Naive thymus-derived CD4-positive, alpha-beta T cell (primary cell): ENCODE measurements at regions not wholly inside any gene's neighbourhood (a gene's known extent, or its start where the extent isn't known, plus 50 kb on each side); places are given as distances from the start of the nearest gene placed in this dataset.

Experiments
- ATAC-seq: fragments of 150-1000 bp; cut with Tn5 transposase; 2 replicates; pipeline ENCODE4 v1.10.0; 2021; ENCODE audit warnings: mild to moderate bottlenecking, moderate library complexity
- CTCF ChIA-PET: fragments of 350-600 bp; sonication (Branson Sonifier 250); formaldehyde crosslinking; loops from one replicate; lab custom pipeline; 2021; ENCODE audit warnings: antibody characterized with exemption; lab: Charles Lee
- POLR2A ChIA-PET: fragments of 350-600 bp; sonication (Branson Sonifier 250); formaldehyde crosslinking; loops from one replicate; lab custom pipeline; 2021; ENCODE audit warnings: antibody characterized with exemption, inconsistent platforms; lab: Charles Lee
- DNase-seq, 9 donors: peaks; one replicate each; pipeline versions ENCODE4 v3.0.0 to v3.0.0-alpha.2; 2020 to 2022; ENCODE audit warnings: mixed read lengths in 1 of 9
- H3K27ac ChIP-seq: one replicate; pipeline ENCODE4 v1.7.0; 2013; ENCODE audit warnings: mild to moderate bottlenecking, low read depth, low read length, moderate library complexity
- H3K27me3 ChIP-seq, 2 donors: one replicate each; pipeline ENCODE4 v1.7.0; 2013; ENCODE audit warnings: low read length in 2 of 2, mild to moderate bottlenecking in 2 of 2, moderate library complexity in 2 of 2; ENCODE audit not compliant: control insufficient read depth in 2 of 2, insufficient read depth in 2 of 2
- H3K36me3 ChIP-seq, 3 experiments: 1 replicate in 2 of 3; 2 replicates in 1 of 3; pipeline ENCODE4 v1.7.0; 2013; ENCODE audit warnings: low read length in 3 of 3, mild to moderate bottlenecking in 3 of 3, moderate library complexity in 1 of 3; ENCODE audit not compliant: insufficient read depth in 3 of 3, control insufficient read depth in 2 of 3
- H3K4me1 ChIP-seq, 2 donors: one replicate each; pipeline ENCODE4 v1.7.0; 2013; ENCODE audit warnings: low read length in 2 of 2, mild to moderate bottlenecking in 2 of 2, moderate library complexity in 1 of 2; ENCODE audit not compliant: control insufficient read depth in 2 of 2, insufficient read depth in 2 of 2
- H3K4me3 ChIP-seq: 2 replicates; pipeline ENCODE4 v1.7.0; 2013; ENCODE audit warnings: mild to moderate bottlenecking, low read length
- H3K9me3 ChIP-seq, 3 experiments: 1 replicate in 2 of 3; 2 replicates in 1 of 3; pipeline ENCODE4 v1.7.0; 2013; ENCODE audit warnings: low read length in 3 of 3; ENCODE audit not compliant: control insufficient read depth in 2 of 3
- H3K27ac Mint-ChIP-seq, 9 donors: one replicate each; pipeline ENCODE4 v1.8.0; 2020 to 2022; ENCODE audit warnings: mixed read lengths in 9 of 9, mild to moderate bottlenecking in 8 of 9, moderate library complexity in 5 of 9, inconsistent platforms in 2 of 9
- H3K27me3 Mint-ChIP-seq, 5 donors: one replicate each; pipeline ENCODE4 v1.8.0; 2021 to 2022; ENCODE audit warnings: mixed read lengths in 5 of 5, mild to moderate bottlenecking in 1 of 5
- H3K36me3 Mint-ChIP-seq, 5 donors: one replicate each; pipeline ENCODE4 v1.8.0; 2020 to 2022; ENCODE audit warnings: mixed read lengths in 5 of 5, mild to moderate bottlenecking in 3 of 5, inconsistent platforms in 1 of 5
- H3K4me1 Mint-ChIP-seq, 7 donors: one replicate each; pipeline ENCODE4 v1.8.0; 2020 to 2022; ENCODE audit warnings: mixed read lengths in 7 of 7, mild to moderate bottlenecking in 3 of 7, inconsistent platforms in 1 of 7
- H3K4me3 Mint-ChIP-seq, 10 donors: one replicate each; pipeline ENCODE4 v1.8.0; 2020 to 2022; ENCODE audit warnings: mild to moderate bottlenecking in 10 of 10, mixed read lengths in 10 of 10, moderate library complexity in 6 of 10, inconsistent platforms in 2 of 10
- H3K9me3 Mint-ChIP-seq, 11 donors: one replicate each; pipeline ENCODE4 v1.8.0; 2020 to 2022; ENCODE audit warnings: mixed read lengths in 11 of 11, mild to moderate bottlenecking in 4 of 11, inconsistent platforms in 1 of 11, moderate library complexity in 1 of 11
- intact Hi-C, 2 donors: fragments of 100-400 bp; cut with micrococcal nuclease; formaldehyde crosslinking; loops; one replicate each; pipeline ENCODE4 v1.15.1; 2023

GRCh38 chr1:214740471-214740870, 137.5 kb downstream of the CENPF start:
- intact Hi-C loops, result no loop called here
- H3K4me3 Mint-ChIP-seq, result no peak overlapping the region
- Histone ChIP-seq H3K27ac (no peak overlapping the region), H3K36me3 (no peaks in the 10 kb centered on the region), H3K27me3 (no peaks in the 10 kb centered on the region), H3K9me3 (no peaks in the 10 kb centered on the region), H3K4me3 (no peak overlapping the region), H3K4me1 (no peaks in the 10 kb centered on the region)
- ChIA-PET POLR2A (no interaction called here), CTCF (no interaction called here)
- peaks cover 0 to 7% (median 0%) of the 10 kb centered on the region in 5 donors for H3K36me3 Mint-ChIP-seq
- no peak overlapping the region for H3K27ac Mint-ChIP-seq
- no peak for DNase-seq
- no peak for ATAC-seq
- H3K4me1 Mint-ChIP-seq, result peaks cover 0 to 18% (median 4%) of the 10 kb centered on the region in 7 donors
- no peaks in the 10 kb centered on the region for H3K27me3 Mint-ChIP-seq
- H3K9me3 Mint-ChIP-seq, result peaks cover 0 to 5% (median 0%) of the 10 kb centered on the region in 11 donors

DNA sequence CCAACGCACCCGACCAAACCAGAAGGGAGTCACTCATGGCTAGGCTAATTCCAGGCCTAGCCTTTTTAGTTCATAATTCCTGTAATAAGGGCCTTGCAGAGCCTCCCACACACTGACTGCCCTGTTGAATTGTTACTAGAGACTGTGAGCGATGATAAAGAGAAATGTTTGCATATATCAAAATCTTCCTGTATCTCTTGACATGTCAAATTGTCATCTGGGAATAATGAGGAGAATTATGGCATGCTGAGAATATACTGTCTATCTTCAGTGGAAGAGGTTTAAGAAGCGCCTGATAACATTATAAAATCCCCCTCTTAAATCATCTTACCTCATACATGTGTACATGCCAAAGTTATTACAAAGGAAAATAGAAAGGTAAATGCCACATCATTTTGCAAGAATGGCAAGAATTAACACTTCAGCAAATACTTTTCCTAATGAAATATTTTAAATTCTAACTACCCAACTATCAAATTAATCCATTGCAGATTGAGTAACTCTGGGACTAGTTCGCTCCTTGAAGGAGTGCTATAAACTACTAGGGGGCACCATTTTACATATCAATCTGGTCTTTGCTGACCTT, 144.1 kb downstream of the CENPF start:
- CTCF ChIA-PET, result interaction anchor here (0.7 kb wide), 1 partner anchor 105 kb away, joined by 3 read pairs; no protein-coding TSS in a partner anchor
- H3K27ac ChIP-seq, result no peak overlapping the region
- H3K27ac Mint-ChIP-seq, result no peak overlapping the region

DNA sequence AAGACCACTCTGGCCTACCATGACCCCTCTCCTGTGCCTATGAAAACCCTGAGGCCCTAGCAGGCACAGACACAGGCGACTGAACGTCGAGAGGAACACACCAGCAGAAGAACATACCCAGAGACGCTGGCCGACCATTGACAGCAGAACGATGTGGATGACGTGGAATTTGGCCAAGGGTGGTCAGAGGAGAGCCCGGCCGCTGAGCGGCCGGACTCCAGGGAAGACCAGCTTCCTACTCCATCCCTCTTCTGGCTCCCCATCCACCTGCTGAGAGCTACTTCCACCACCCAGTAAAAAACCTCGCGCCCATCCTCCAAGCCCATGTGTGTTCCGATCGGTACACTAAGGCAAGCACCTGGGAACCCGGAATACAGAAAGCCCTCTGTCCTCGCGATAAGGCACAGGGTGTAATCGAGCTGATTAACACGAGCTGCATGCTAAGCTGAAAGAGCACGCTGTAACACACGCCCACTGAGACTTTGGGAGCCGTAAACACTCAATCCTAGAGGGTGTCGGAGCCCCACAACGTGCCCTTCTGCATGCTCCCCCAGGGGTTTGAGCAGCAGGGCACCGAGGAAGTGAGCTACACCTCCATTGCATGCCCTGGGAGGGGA, 150.3 kb downstream of the CENPF start:
- peaks cover 0 to 7% (median 0%) of the 10 kb centered on the region in 5 donors for H3K36me3 Mint-ChIP-seq
- peaks cover 0 to 4% (median 0%) of the 10 kb centered on the region in 5 donors for H3K27me3 Mint-ChIP-seq
- ChIA-PET POLR2A (no interaction called here), CTCF (no interaction called here)
- DNase-seq, result no peak
- Histone ChIP-seq H3K36me3 (no peaks in the 10 kb centered on the region), H3K9me3 (peaks cover 0 to 11% (median 0%) of the 10 kb centered on the region in 3 experiments), H3K27me3 (no peaks in the 10 kb centered on the region), H3K4me3 (no peak overlapping the region), H3K27ac (no peak overlapping the region), H3K4me1 (no peaks in the 10 kb centered on the region)
- no peak for ATAC-seq
- no peak overlapping the region for H3K27ac Mint-ChIP-seq
- peaks cover 0 to 16% (median 9%) of the 10 kb centered on the region in 11 donors for H3K9me3 Mint-ChIP-seq
- H3K4me3 Mint-ChIP-seq, result peak overlapping the region in 1 of 10 donors; percentile 41
- H3K4me1 Mint-ChIP-seq, result peaks cover 0 to 8% (median 0%) of the 10 kb centered on the region in 7 donors
- intact Hi-C loops, result no loop called here

More for the DNA sequence above, 144.1 kb downstream of the CENPF start:
- no peak overlapping the region for H3K4me3 Mint-ChIP-seq
- intact Hi-C loops, result no loop called here
- Histone ChIP-seq H3K4me1 (no peaks in the 10 kb centered on the region), H3K27me3 (no peaks in the 10 kb centered on the region), H3K36me3 (no peaks in the 10 kb centered on the region), H3K4me3 (no peak overlapping the region), H3K9me3 (no peaks in the 10 kb centered on the region)
- peaks cover 0 to 14% (median 0%) of the 10 kb centered on the region in 7 donors for H3K4me1 Mint-ChIP-seq
- ATAC-seq, result no peak
- POLR2A ChIA-PET, result no interaction called here
- H3K36me3 Mint-ChIP-seq, result peaks cover 0 to 3% (median 0%) of the 10 kb centered on the region in 5 donors
- H3K9me3 Mint-ChIP-seq, result peaks cover 0 to 5% (median 0%) of the 10 kb centered on the region in 11 donors
- DNase-seq, result no peak
- no peaks in the 10 kb centered on the region for H3K27me3 Mint-ChIP-seq

DNA sequence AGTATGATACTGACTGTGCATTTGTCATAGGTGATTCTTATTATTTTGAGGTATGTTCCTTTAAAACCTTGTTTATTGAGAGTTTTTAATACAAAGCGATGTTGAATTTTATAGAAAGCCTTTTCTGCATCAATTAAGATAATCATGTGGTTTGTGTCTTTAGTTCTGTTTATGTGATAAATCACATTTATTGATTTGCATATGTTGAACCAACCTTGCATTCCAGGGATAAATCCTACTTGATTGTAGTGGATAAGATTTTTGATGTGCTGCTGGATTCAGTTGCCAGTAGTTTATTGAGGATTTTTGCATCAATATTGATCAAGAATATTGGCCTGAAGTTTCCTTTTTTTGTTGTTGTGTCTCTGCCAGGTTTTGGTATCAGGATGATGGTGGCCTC, 158.0 kb downstream of the CENPF start:
- CTCF ChIA-PET, result interaction anchor here (0.7 kb wide), 1 partner anchor 431 kb away, joined by 4 read pairs; no protein-coding TSS in a partner anchor

GRCh38 chr1:214762902-214763301, 159.9 kb downstream of the CENPF start:
- H3K9me3 ChIP-seq, result peaks cover 0 to 40% (median 0%) of the 10 kb centered on the region in 3 experiments
- H3K27me3 ChIP-seq, result no peaks in the 10 kb centered on the region
- Mint-ChIP-seq H3K4me1 (no peaks in the 10 kb centered on the region), H3K4me3 (no peak overlapping the region), H3K27me3 (peaks cover 0 to 16% (median 6%) of the 10 kb centered on the region in 5 donors), H3K36me3 (peaks cover 0 to 23% (median 12%) of the 10 kb centered on the region in 5 donors), H3K9me3 (peaks cover 12 to 74% (median 45%) of the 10 kb centered on the region in 11 donors), H3K27ac (no peak overlapping the region)
- DNase-seq (no peak), ATAC-seq (no peak)
- POLR2A ChIA-PET, result no interaction called here
- CTCF ChIA-PET, result no interaction called here
- intact Hi-C loops, result no loop called here
- H3K36me3 ChIP-seq, result no peaks in the 10 kb centered on the region
- no peak overlapping the region for H3K4me3 ChIP-seq
- no peak overlapping the region for H3K27ac ChIP-seq
- H3K4me1 ChIP-seq, result no peaks in the 10 kb centered on the region

More for the DNA sequence above, 158.0 kb downstream of the CENPF start:
- peaks cover 0 to 20% (median 0%) of the 10 kb centered on the region in 5 donors for H3K27me3 Mint-ChIP-seq
- H3K9me3 Mint-ChIP-seq, result peaks cover 12 to 86% (median 50%) of the 10 kb centered on the region in 11 donors
- peaks cover 0 to 3% (median 0%) of the 10 kb centered on the region in 7 donors for H3K4me1 Mint-ChIP-seq
- no peaks in the 10 kb centered on the region for H3K36me3 ChIP-seq
- H3K4me1 ChIP-seq, result no peaks in the 10 kb centered on the region
- no peak overlapping the region for H3K4me3 ChIP-seq
- POLR2A ChIA-PET, result no interaction called here
- no peak overlapping the region for H3K27ac ChIP-seq
- H3K4me3 Mint-ChIP-seq, result no peak overlapping the region
- peaks cover 0 to 30% (median 12%) of the 10 kb centered on the region in 5 donors for H3K36me3 Mint-ChIP-seq
- peaks cover 0 to 46% (median 0%) of the 10 kb centered on the region in 3 experiments for H3K9me3 ChIP-seq
- H3K27ac Mint-ChIP-seq, result no peak overlapping the region
- DNase-seq (no peak), ATAC-seq (no peak)
- intact Hi-C loops, result no loop called here
- H3K27me3 ChIP-seq, result no peaks in the 10 kb centered on the region

- H3K9me3 ChIP-seq, result peaks cover 0 to 32% (median 0%) of the 10 kb centered on the region in 3 experiments
- no peak overlapping the region for H3K27ac ChIP-seq
- intact Hi-C loops, result no loop called here
- H3K36me3 ChIP-seq, result no peaks in the 10 kb centered on the region
- DNase-seq (no peak), ATAC-seq (no peak)
- peaks cover 0 to 26% (median 6%) of the 10 kb centered on the region in 5 donors for H3K36me3 Mint-ChIP-seq
- H3K4me1 Mint-ChIP-seq, result no peaks in the 10 kb centered on the region
- peaks cover 16 to 68% (median 47%) of the 10 kb centered on the region in 11 donors for H3K9me3 Mint-ChIP-seq
- POLR2A ChIA-PET, result no interaction called here
- no peak overlapping the region for H3K4me3 ChIP-seq
- H3K27me3 ChIP-seq, result no peaks in the 10 kb centered on the region
- no peak overlapping the region for H3K27ac Mint-ChIP-seq
- H3K4me3 Mint-ChIP-seq, result no peak overlapping the region
- H3K27me3 Mint-ChIP-seq, result peaks cover 0 to 16% (median 8%) of the 10 kb centered on the region in 5 donors
- CTCF ChIA-PET, result no interaction called here
- H3K4me1 ChIP-seq, result no peaks in the 10 kb centered on the region
These were observed 161.5 kb downstream of the CENPF start for GRCh38 chr1:214764502-214764901.
